Epithelial cell of proximal tubule (primary cell): ENCODE measurements at regions not wholly inside any gene's neighbourhood (a gene's known extent, or its start where the extent isn't known, plus 50 kb on each side); places are given as distances from the start of the nearest gene placed in this dataset.

Source experiments
- DNase-seq: peaks from one replicate; pipeline ENCODE4 v3.0.0-alpha.2; 2011; ENCODE audit warnings: low read depth
- H3K4me3 ChIP-seq: 2 replicates; pipeline ENCODE4 v1.5.1; 2011; ENCODE audit warnings: low read depth, mild to moderate bottlenecking, low read length
- TF ChIP-seq, protein P1 (sequence below): conservative IDR thresholded peaks from 2 replicates; pipeline ENCODE4 v1.5.1; 2012; ENCODE audit warnings: low read depth, mild to moderate bottlenecking, low read length

DNA sequence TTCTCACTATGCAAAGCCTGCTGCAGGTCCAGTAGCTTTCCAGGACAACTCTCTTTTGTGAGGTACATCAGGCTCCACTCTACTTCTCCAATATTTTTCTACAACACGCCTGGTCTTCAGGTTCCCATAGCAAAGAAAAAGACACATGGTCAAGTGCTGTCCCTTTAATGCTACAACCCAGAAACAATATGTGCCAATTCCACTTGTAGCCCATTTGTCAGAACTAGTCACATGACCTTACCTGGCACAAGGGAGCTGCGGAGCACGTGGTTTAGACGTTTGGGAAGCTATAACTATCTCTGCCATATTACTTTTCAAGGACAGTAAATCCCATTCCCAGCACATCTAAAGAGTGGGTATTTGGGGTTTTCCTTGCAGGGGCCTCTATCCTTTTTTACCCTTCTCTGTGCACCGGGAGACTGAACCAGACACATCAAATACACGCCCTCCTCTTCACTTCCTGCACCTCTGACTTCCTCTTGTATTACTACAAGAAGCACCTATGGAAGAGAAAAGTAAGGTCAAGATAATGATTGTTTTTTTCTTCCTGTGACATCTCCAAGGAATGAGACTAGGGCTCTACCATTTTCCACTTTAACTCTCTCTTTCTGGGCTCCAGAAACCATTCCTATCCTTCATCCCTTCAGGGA is 237.6 kb downstream of the ETS1 start:
- no peak overlapping the region for H3K4me3 ChIP-seq
- no peak for DNase-seq
- TF ChIP-seq, protein P1, sequence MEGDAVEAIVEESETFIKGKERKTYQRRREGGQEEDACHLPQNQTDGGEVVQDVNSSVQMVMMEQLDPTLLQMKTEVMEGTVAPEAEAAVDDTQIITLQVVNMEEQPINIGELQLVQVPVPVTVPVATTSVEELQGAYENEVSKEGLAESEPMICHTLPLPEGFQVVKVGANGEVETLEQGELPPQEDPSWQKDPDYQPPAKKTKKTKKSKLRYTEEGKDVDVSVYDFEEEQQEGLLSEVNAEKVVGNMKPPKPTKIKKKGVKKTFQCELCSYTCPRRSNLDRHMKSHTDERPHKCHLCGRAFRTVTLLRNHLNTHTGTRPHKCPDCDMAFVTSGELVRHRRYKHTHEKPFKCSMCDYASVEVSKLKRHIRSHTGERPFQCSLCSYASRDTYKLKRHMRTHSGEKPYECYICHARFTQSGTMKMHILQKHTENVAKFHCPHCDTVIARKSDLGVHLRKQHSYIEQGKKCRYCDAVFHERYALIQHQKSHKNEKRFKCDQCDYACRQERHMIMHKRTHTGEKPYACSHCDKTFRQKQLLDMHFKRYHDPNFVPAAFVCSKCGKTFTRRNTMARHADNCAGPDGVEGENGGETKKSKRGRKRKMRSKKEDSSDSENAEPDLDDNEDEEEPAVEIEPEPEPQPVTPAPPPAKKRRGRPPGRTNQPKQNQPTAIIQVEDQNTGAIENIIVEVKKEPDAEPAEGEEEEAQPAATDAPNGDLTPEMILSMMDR: no peak

GRCh38 chr11:128346804-128347203 is 240.6 kb downstream of the ETS1 start:
- TF ChIP-seq, protein P1: no peak
- H3K4me3 ChIP-seq: no peak overlapping the region
- DNase-seq: no peak

DNA sequence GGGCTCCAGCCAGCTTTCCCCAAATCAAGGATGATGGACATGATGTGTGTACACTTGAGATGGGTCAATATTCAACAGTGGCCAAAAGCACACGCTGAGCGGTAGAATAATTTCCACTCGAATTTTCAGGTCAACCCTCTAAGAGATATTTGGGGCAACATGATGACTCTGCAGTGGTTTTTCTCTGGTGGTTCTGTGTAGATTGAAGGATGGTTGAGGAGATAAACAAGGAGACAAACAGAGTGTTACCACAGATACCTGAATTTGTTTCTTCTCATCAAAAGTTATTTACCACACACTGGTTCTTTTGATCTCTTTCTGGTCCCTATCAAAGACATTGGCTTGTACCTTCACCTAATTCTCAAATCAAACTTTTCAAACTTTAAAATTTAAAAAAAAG is 242.0 kb downstream of the ETS1 start:
- no peak overlapping the region for H3K4me3 ChIP-seq
- DNase-seq: no peak
- TF ChIP-seq, protein P1: no peak

DNA sequence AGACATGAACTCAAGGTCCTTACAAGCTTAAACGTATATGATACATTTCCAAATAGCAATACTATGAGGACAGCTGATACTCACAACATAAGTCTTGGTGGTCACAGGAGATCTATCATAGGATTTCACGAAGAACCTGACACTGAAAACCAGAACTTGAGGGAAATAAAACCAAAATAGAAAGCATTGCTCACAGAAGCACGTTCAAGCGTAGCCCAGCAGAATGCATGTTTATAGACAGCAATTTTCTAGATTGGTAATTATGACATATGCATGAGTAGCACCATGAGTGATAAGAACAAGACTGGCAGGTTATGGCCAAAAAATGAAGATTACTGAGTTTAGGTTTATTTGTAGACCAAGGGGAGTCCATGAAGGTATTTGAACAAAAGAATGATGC is 243.5 kb downstream of the ETS1 start:
- TF ChIP-seq, protein P1: no peak
- no peak overlapping the region for H3K4me3 ChIP-seq
- no peak for DNase-seq

DNA sequence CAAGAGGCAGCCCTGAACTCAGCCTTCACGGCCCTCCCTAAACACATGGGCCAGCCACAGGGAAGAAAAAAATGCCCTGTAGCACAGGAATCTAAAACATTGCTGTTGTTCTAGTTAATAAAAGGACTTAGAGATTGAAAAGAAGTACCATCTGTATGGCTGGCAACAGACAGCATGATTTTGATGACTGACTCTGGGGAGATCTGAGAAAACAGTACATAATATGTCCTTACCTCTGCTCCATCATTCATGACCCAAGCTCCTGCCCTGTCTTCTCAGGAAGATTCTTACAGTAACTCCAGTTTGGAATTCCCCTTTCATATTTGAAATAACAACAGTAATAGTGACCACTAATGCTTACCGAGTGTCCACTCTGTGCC is 244.2 kb downstream of the ETS1 start:
- DNase-seq: no peak
- H3K4me3 ChIP-seq: no peak overlapping the region
- TF ChIP-seq, protein P1: no peak

DNA sequence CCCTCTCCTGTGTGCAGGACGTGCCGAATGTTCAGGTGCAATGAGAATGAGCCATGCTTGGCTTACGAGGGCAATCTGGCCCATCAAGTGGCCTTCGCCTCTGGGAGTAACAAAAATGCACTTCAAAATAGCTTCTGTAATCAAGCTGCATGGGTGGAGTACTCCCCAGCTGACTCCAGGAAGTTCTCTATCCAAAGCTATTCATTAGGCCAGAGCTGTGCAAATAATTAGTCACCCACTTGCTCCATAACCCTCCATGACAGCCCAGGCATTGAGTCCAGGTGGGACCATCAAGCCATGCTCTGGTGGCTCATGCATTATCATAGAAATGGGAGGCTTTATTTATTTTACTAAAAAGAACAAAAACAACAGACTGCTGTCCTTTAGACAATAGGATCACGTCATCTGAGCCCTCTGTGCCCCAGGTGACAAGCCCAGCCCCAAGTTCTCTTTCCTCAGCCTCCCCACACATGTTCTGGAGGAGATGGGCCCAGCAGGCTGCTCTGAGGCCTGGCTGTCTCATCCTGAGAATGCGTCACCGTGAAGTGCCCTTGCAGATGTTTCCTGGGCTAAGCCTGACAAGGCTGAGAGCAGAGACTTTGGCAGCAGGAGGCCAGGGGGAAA is 244.7 kb downstream of the ETS1 start:
- TF ChIP-seq, protein P1: no peak
- no peak overlapping the region for H3K4me3 ChIP-seq
- DNase-seq: no peak
